K562 (cell line): ENCODE measurements at regions not wholly inside any gene's neighbourhood (a gene's known extent, or its start where the extent isn't known, plus 50 kb on each side); places are given as distances from the start of the nearest gene placed in this dataset.

Experiments
- ATAC-seq: fragments of 200-7000 bp; cut with Tn5 transposase; 3 replicates; pipeline ENCODE4 v1.9.1; 2020; ENCODE audit warnings: moderate library complexity
- BruUV-seq: library from RNA; stranded (reverse); fragments of 400-500 nt; replicated peaks from 2 replicates; lab custom pipeline; 2021; lab: Mats Ljungman, UMichigan
- CTCF ChIA-PET: fragments of 300-600 bp; formaldehyde crosslinking; extraction: SDS; loops from one replicate; lab custom pipeline; 2021; ENCODE audit warnings: low intra/inter-chr PET ratio; lab: Yijun Ruan, JAX
- POLR2A ChIA-PET: fragments of 300-600, 350-650 bp; sonication (Branson Sonifier 250); formaldehyde crosslinking; extraction: SDS; loops from one replicate; lab custom pipeline; 2021; ENCODE audit warnings: antibody characterized with exemption, inconsistent platforms; lab: Yijun Ruan, JAX
- DNase-seq, 4 experiments: peaks; one replicate each; pipeline versions ENCODE4 v3.0.0 to v3.0.0-alpha.2; 2011 to 2018; ENCODE audit warnings: low spot score in 3 of 4, mixed read lengths in 3 of 4; ENCODE audit errors: extremely low read depth in 1 of 4
- FAIRE-seq: peaks from 2 replicates; lab custom pipeline; 2011; peaks lifted over from hg19 to GRCh38; lab: Jason Lieb, UNC
- H2AFZ ChIP-seq: 2 replicates; pipeline ENCODE4 v1.6.0; 2011; ENCODE audit warnings: low read depth, low read length, control low read depth, inconsistent platforms
- H3K27ac ChIP-seq: fragments of 200-600 bp; 3 replicates; pipeline ENCODE4 v1.8.0; 2011; ENCODE audit warnings: low read depth, mild to moderate bottlenecking, control low read depth, inconsistent platforms, low read length, moderate library complexity, mixed read lengths; ENCODE audit errors: extremely low read depth
- H3K27me3 ChIP-seq, 2 experiments: fragments of 300-600 bp in 1 of 2; 2 replicates in 1 of 2; 3 replicates in 1 of 2; pipeline versions ENCODE4 v1.6.0 to v1.8.0; 2011; ENCODE audit warnings: inconsistent platforms in 2 of 2, low read length in 2 of 2, mild to moderate bottlenecking in 1 of 2, mixed read lengths in 1 of 2, moderate library complexity in 1 of 2; ENCODE audit not compliant: control insufficient read depth in 2 of 2, insufficient read depth in 2 of 2
- H3K36me3 ChIP-seq: fragments of 300-600 bp; 3 replicates; pipeline ENCODE4 v1.8.0; 2011; ENCODE audit warnings: mild to moderate bottlenecking, low read length, inconsistent platforms; ENCODE audit not compliant: control insufficient read depth, insufficient read depth
- H3K4me1 ChIP-seq, 2 experiments: fragments of 200-600 bp in 1 of 2; replicated peaks in 1 of 2; 2 replicates in 1 of 2; 3 replicates in 1 of 2; pipeline versions ENCODE4 v1.5.1 to v1.8.0; 2011; ENCODE audit warnings: inconsistent platforms in 2 of 2, low read length in 2 of 2, mild to moderate bottlenecking in 1 of 2, mixed read lengths in 1 of 2, moderate library complexity in 1 of 2; ENCODE audit not compliant: control insufficient read depth in 2 of 2, insufficient read depth in 2 of 2
- H3K4me2 ChIP-seq: 2 replicates; pipeline ENCODE4 v1.6.1; 2011; ENCODE audit warnings: low read length, control low read depth, inconsistent platforms, mixed read lengths; ENCODE audit not compliant: insufficient read depth
- H3K4me3 ChIP-seq: fragments of 200-600 bp; sonication (generic), shearing (Covaris generic); 2 replicates; pipeline ENCODE4 v1.5.1; 2016; ENCODE audit warnings: control low read depth, inconsistent platforms
- H3K79me2 ChIP-seq: fragments of 200-600 bp; 3 replicates; pipeline ENCODE4 v1.8.0; 2011; ENCODE audit warnings: low read length, inconsistent platforms; ENCODE audit not compliant: control insufficient read depth, insufficient read depth
- H3K9ac ChIP-seq, 2 experiments: 2 replicates each; pipeline versions ENCODE4 v1.6.0 to v1.6.1; 2011; ENCODE audit warnings: low read depth in 2 of 2, low read length in 2 of 2, control low read depth in 1 of 2, inconsistent platforms in 1 of 2, mild to moderate bottlenecking in 1 of 2, mixed read lengths in 1 of 2; ENCODE audit not compliant: insufficient read depth in 1 of 2
- H3K9me1 ChIP-seq: one replicate; pipeline ENCODE4 v1.6.0; 2011; ENCODE audit warnings: inconsistent platforms, mild to moderate bottlenecking, low read length, moderate library complexity; ENCODE audit not compliant: control insufficient read depth, insufficient read depth
- H3K9me3 ChIP-seq: replicated peaks from 2 replicates; pipeline ENCODE4 v1.5.1; 2011; ENCODE audit warnings: low read depth, low read length, inconsistent platforms; ENCODE audit not compliant: control insufficient read depth, insufficient read depth
- H4K20me1 ChIP-seq: replicated peaks from 2 replicates; pipeline ENCODE4 v1.6.1; 2011; ENCODE audit warnings: low read length, inconsistent platforms, mixed read lengths; ENCODE audit not compliant: control insufficient read depth, insufficient read depth
- KLF10 ChIP-seq: fragments of 250-450 bp; sonication (Bioruptor Pico); IDR thresholded peaks from 2 replicates; pipeline ENCODE4 v1.6.1; 2021; ENCODE audit warnings: matching md5 sums
- POLR2B ChIP-seq: fragments of 450-650 bp; IDR thresholded peaks from 2 replicates; pipeline ENCODE4 v1.6.1; 2018; ENCODE audit warnings: low read depth; ENCODE audit not compliant: partially characterized antibody
- ZNF232 ChIP-seq: sonication (generic); formaldehyde crosslinking; IDR thresholded peaks from 2 replicates; pipeline ENCODE4 v1.8.0; 2022; ENCODE audit warnings: mild to moderate bottlenecking, missing genetic modification reagents
- WGBS: fragments of 100-300 bp; shearing (Covaris generic); methylation state at CpG from one replicate; pipeline ENCODE4 v1.1.6; 2016; ENCODE audit warnings: low coverage, mixed read lengths; ENCODE audit not compliant: insufficient coverage; ENCODE audit errors: missing lambda C conversion rate; 5-methylcytosine and 5-hydroxymethylcytosine counted together
- in situ Hi-C: fragments of 300-500 bp; cut with MboI; formaldehyde crosslinking; loops from 4 replicates; pipeline ENCODE4 v1.15.0; 2018; ENCODE audit warnings: inconsistent platforms, mixed read lengths
- intact Hi-C: fragments of 100-400 bp; cut with micrococcal nuclease; formaldehyde crosslinking; loops from 2 replicates; pipeline ENCODE4 v1.14.2; 2022
- TF ChIP-seq, protein P1 (sequence below): fragments of 450-650 bp; IDR thresholded peaks from 2 replicates; pipeline ENCODE4 v1.6.1; 2016; ENCODE audit warnings: antibody characterized with exemption
- TF ChIP-seq, protein P2 (sequence below): sonication (generic); formaldehyde crosslinking; IDR thresholded peaks from 2 replicates; pipeline ENCODE4 v1.8.0; 2023; ENCODE audit warnings: mild to moderate bottlenecking, missing genetic modification reagents
- TF ChIP-seq, protein P3 (sequence below), 2 experiments: fragments of 450-650 bp in 1 of 2; IDR thresholded peaks; 2 replicates each; pipeline ENCODE4 v1.6.1; 2011 to 2017; ENCODE audit warnings: low read depth in 2 of 2, antibody characterized with exemption in 1 of 2, borderline replicate concordance in 1 of 2, low read length in 1 of 2, mild to moderate bottlenecking in 1 of 2, mixed read lengths in 1 of 2; ENCODE audit not compliant: control insufficient read depth in 1 of 2

DNA sequence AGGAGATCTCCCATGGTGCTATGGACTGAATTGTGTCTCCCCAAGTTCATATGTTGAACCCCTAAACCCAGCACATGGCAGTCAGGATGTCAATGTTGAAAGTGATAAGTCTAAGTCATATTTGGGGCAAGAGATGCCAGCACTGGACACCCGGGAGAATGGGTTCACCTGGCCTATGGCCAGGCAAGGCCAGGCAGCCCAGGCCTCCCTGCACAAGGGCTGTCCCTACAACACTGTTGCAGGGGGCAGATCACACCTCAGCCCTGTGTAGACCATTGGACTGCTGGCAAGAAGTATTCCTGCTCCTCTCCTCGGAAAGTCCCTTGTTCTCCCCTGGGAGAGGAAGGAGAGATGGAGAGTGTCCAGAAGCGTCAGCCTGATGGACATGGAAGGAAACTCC lies 240.5 kb downstream of the GADD45G start:
- POLR2A ChIA-PET = no interaction called here
- FAIRE-seq = no peak
- no peak overlapping the region for H2AFZ ChIP-seq
- peaks cover 0 to 18% of the 10 kb centered on the region in 2 experiments; a peak in 2 of 5 replicates for H3K27me3 ChIP-seq
- no peak overlapping the region for H3K4me3 ChIP-seq
- intact Hi-C loops (no loop called here), in situ Hi-C loops (no loop called here)
- H3K4me1 ChIP-seq = no peaks in the 10 kb centered on the region
- no peak overlapping the region for H3K9ac ChIP-seq
- 0% methylated on average over 2 of the region's 3 CpGs for WGBS
- H3K36me3 ChIP-seq = no peaks in the 10 kb centered on the region
- no peak overlapping the region for H3K4me2 ChIP-seq
- H3K27ac ChIP-seq = no peak overlapping the region
- TF ChIP-seq, protein P1, sequence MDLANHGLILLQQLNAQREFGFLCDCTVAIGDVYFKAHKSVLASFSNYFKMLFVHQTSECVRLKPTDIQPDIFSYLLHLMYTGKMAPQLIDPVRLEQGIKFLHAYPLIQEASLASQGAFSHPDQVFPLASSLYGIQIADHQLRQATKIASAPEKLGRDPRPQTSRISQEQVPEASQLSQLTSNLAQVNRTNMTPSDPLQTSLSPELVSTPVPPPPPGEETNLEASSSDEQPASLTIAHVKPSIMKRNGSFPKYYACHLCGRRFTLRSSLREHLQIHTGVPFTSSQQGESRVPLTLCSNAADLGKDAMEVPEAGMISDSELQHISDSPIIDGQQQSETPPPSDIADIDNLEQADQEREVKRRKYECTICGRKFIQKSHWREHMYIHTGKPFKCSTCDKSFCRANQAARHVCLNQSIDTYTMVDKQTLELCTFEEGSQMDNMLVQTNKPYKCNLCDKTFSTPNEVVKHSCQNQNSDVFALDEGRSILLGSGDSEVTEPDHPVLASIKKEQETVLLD = no peak
- no peaks in the 10 kb centered on the region for H3K9me3 ChIP-seq
- CTCF ChIA-PET = no interaction called here
- ATAC-seq = no peak
- H3K79me2 ChIP-seq = no peaks in the 10 kb centered on the region
- no TSS peak for BruUV-seq
- no peaks in the 10 kb centered on the region for H3K9me1 ChIP-seq
- no peak for DNase-seq
- no peaks in the 10 kb centered on the region for H4K20me1 ChIP-seq

DNA sequence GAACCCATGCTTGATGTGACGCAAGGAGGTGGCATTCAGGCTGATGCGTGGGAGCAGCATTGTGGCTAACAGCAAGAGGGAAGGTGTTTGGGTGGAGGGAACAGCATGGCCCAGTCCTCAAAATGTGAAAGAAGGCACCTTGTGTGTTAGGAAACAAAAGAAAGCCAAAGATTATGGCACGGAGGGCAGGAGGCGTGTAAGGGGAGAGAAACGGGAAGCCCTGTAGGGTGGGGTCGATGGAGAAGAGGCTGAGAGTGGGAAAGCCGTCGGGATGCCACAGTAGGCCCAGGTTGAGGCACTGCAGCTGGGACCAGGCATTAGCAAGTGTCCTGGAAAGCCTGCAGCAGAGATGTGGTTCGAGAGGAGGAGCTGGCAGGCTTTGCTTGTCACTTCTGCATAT lies 241.1 kb downstream of the GADD45G start:
- peaks cover 0 to 18% of the 10 kb centered on the region in 2 experiments; a peak in 2 of 5 replicates for H3K27me3 ChIP-seq
- TF ChIP-seq, protein P2, sequence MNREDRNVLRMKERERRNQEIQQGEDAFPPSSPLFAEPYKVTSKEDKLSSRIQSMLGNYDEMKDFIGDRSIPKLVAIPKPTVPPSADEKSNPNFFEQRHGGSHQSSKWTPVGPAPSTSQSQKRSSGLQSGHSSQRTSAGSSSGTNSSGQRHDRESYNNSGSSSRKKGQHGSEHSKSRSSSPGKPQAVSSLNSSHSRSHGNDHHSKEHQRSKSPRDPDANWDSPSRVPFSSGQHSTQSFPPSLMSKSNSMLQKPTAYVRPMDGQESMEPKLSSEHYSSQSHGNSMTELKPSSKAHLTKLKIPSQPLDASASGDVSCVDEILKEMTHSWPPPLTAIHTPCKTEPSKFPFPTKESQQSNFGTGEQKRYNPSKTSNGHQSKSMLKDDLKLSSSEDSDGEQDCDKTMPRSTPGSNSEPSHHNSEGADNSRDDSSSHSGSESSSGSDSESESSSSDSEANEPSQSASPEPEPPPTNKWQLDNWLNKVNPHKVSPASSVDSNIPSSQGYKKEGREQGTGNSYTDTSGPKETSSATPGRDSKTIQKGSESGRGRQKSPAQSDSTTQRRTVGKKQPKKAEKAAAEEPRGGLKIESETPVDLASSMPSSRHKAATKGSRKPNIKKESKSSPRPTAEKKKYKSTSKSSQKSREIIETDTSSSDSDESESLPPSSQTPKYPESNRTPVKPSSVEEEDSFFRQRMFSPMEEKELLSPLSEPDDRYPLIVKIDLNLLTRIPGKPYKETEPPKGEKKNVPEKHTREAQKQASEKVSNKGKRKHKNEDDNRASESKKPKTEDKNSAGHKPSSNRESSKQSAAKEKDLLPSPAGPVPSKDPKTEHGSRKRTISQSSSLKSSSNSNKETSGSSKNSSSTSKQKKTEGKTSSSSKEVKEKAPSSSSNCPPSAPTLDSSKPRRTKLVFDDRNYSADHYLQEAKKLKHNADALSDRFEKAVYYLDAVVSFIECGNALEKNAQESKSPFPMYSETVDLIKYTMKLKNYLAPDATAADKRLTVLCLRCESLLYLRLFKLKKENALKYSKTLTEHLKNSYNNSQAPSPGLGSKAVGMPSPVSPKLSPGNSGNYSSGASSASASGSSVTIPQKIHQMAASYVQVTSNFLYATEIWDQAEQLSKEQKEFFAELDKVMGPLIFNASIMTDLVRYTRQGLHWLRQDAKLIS (CRISPR knock-in tag) = no peak
- no peak for TF ChIP-seq POLR2B
- TF ChIP-seq, protein P3, sequence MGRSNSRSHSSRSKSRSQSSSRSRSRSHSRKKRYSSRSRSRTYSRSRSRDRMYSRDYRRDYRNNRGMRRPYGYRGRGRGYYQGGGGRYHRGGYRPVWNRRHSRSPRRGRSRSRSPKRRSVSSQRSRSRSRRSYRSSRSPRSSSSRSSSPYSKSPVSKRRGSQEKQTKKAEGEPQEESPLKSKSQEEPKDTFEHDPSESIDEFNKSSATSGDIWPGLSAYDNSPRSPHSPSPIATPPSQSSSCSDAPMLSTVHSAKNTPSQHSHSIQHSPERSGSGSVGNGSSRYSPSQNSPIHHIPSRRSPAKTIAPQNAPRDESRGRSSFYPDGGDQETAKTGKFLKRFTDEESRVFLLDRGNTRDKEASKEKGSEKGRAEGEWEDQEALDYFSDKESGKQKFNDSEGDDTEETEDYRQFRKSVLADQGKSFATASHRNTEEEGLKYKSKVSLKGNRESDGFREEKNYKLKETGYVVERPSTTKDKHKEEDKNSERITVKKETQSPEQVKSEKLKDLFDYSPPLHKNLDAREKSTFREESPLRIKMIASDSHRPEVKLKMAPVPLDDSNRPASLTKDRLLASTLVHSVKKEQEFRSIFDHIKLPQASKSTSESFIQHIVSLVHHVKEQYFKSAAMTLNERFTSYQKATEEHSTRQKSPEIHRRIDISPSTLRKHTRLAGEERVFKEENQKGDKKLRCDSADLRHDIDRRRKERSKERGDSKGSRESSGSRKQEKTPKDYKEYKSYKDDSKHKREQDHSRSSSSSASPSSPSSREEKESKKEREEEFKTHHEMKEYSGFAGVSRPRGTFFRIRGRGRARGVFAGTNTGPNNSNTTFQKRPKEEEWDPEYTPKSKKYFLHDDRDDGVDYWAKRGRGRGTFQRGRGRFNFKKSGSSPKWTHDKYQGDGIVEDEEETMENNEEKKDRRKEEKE (IDR thresholded peaks at IDR 0.05; ENCODE audit: borderline replicate concordance in 1 of 2, control insufficient read depth in 1 of 2, low read depth in 2 of 2, low read length in 1 of 2) = no peak
- TF ChIP-seq KLF10 = no peak
- no peak for TF ChIP-seq ZNF232
- no peak overlapping the region for H3K4me2 ChIP-seq
- 0% methylated on average over 8 of the region's 9 CpGs for WGBS
- H3K9me3 ChIP-seq = no peaks in the 10 kb centered on the region
- H3K9me1 ChIP-seq = no peaks in the 10 kb centered on the region
- H3K4me1 ChIP-seq = no peaks in the 10 kb centered on the region
- H3K4me3 ChIP-seq = no peak overlapping the region
- no peaks in the 10 kb centered on the region for H4K20me1 ChIP-seq
- no peaks in the 10 kb centered on the region for H3K79me2 ChIP-seq
- BruUV-seq = no TSS peak
- H2AFZ ChIP-seq = no peak overlapping the region
- no peak for ATAC-seq
- no peak for DNase-seq
- no peak for FAIRE-seq
- H3K9ac ChIP-seq = no peak overlapping the region
- H3K36me3 ChIP-seq = no peaks in the 10 kb centered on the region
- ChIA-PET CTCF (no interaction called here), POLR2A (no interaction called here)
- no peak overlapping the region for H3K27ac ChIP-seq
- intact Hi-C loops = no loop called here
- in situ Hi-C loops = no loop called here
